OCI-LY7 (cell line): ENCODE measurements at regions not wholly inside any gene's neighbourhood (a gene's known extent, or its start where the extent isn't known, plus 50 kb on each side); places are given as distances from the start of the nearest gene placed in this dataset.

Experiments used
- BruUV-seq: library from RNA; stranded (reverse); fragments of 400-500 nt; replicated peaks from 2 replicates; lab custom pipeline; 2021; lab: Mats Ljungman, UMichigan
- CTCF ChIA-PET: fragments of 300-600 bp; sonication (Branson Sonifier 250); formaldehyde crosslinking; loops from one replicate; lab custom pipeline; 2022; ENCODE audit warnings: antibody characterized with exemption; ENCODE audit not compliant: unreplicated experiment; lab: Charles Lee
- POLR2A ChIA-PET: fragments of 300-600 bp; sonication (Branson Sonifier 250); formaldehyde crosslinking; loops from one replicate; lab custom pipeline; 2022; ENCODE audit warnings: antibody characterized with exemption; lab: Charles Lee
- DNase-seq: peaks from one replicate; pipeline ENCODE4 v3.0.0-alpha.2; 2015; ENCODE audit warnings: low spot score
- H2AFZ ChIP-seq: fragments of 200-600 bp; sonication (generic), shearing (Covaris generic); 2 replicates; pipeline ENCODE4 v1.6.1; 2014; ENCODE audit warnings: mild to moderate bottlenecking, antibody characterized with exemption, low read length, moderate library complexity
- H3K27ac ChIP-seq: fragments of 200-600 bp; sonication (generic); 2 replicates; pipeline ENCODE4 v1.5.1; 2014; ENCODE audit warnings: mixed run types, low read depth, mild to moderate bottlenecking, moderate library complexity, low read length, inconsistent platforms; ENCODE audit not compliant: poor library complexity, severe bottlenecking
- H3K36me3 ChIP-seq: fragments of 200-600 bp; sonication (generic); 2 replicates; pipeline ENCODE4 v1.6.1; 2014; ENCODE audit warnings: mild to moderate bottlenecking, antibody characterized with exemption, low read length, moderate library complexity, mixed read lengths; ENCODE audit not compliant: insufficient read depth
- H3K4me1 ChIP-seq: fragments of 200-600 bp; sonication (generic); 2 replicates; pipeline ENCODE4 v1.5.1; 2014; ENCODE audit warnings: mild to moderate bottlenecking, low read length; ENCODE audit not compliant: insufficient read depth, poor library complexity, severe bottlenecking
- H3K4me2 ChIP-seq: fragments of 200-600 bp; sonication (generic); 2 replicates; pipeline ENCODE4 v1.6.1; 2014; ENCODE audit warnings: mild to moderate bottlenecking, low read length
- H3K4me3 ChIP-seq: fragments of 200-600 bp; sonication (generic); 2 replicates; pipeline ENCODE4 v1.5.1; 2014; ENCODE audit warnings: mild to moderate bottlenecking, low read depth, low read length; ENCODE audit not compliant: poor library complexity, severe bottlenecking
- H3K79me2 ChIP-seq: fragments of 200-600 bp; sonication (generic); 2 replicates; pipeline ENCODE4 v1.6.1; 2016; ENCODE audit warnings: low read depth, mild to moderate bottlenecking, low read length, moderate library complexity, mixed read lengths; ENCODE audit not compliant: insufficient read depth
- H3K9me2 ChIP-seq: fragments of 200-600 bp; sonication (generic); 2 replicates; pipeline ENCODE4 v1.6.1; 2016; ENCODE audit warnings: mild to moderate bottlenecking, low read length, mixed read lengths; ENCODE audit not compliant: insufficient read depth
- H3K9me3 ChIP-seq: fragments of 200-600 bp; sonication (generic); 2 replicates; pipeline ENCODE4 v1.6.1; 2014; ENCODE audit warnings: mild to moderate bottlenecking, mixed run types, low read length, mixed read lengths
- H4K20me1 ChIP-seq: fragments of 200-600 bp; sonication (generic); 2 replicates; pipeline ENCODE4 v1.6.1; 2014; ENCODE audit warnings: mild to moderate bottlenecking, antibody characterized with exemption, low read length, moderate library complexity, mixed read lengths; ENCODE audit not compliant: insufficient read depth
- CTCF ChIP-seq: fragments of 200-600 bp; sonication (generic); conservative IDR thresholded peaks from 2 replicates; pipeline ENCODE4 v1.5.1; 2014; ENCODE audit warnings: mild to moderate bottlenecking, antibody characterized with exemption, low read length, moderate library complexity, mixed read lengths
- EZH2phosphoT487 ChIP-seq: fragments of 200-600 bp; sonication (generic); IDR thresholded peaks from 2 replicates; pipeline ENCODE4 v1.6.1; 2018; ENCODE audit warnings: low read depth, borderline replicate concordance, mild to moderate bottlenecking, mixed run types, antibody characterized with exemption, low read length, moderate library complexity, mixed read lengths
- intact Hi-C: fragments of 100-400 bp; cut with micrococcal nuclease; formaldehyde crosslinking; loops from one replicate; pipeline ENCODE4 v1.10.0; 2022; ENCODE audit not compliant: unreplicated experiment

GRCh38 chr1:47708658-47709018, 270.8 kb downstream of the FOXD2 start:
- no peak overlapping the region for H2AFZ ChIP-seq
- TF ChIP-seq CTCF (no peak), EZH2phosphoT487 (no peak)
- H3K4me2 ChIP-seq = no peak overlapping the region
- H3K27ac ChIP-seq = no peak overlapping the region
- no peaks in the 10 kb centered on the region for H3K9me2 ChIP-seq
- BruUV-seq = no TSS peak
- H3K79me2 ChIP-seq = no peaks in the 10 kb centered on the region
- ChIA-PET CTCF (no interaction called here), POLR2A (no interaction called here)
- intact Hi-C loops = no loop called here
- H3K36me3 ChIP-seq = no peaks in the 10 kb centered on the region
- no peaks in the 10 kb centered on the region for H4K20me1 ChIP-seq
- H3K9me3 ChIP-seq = no peaks in the 10 kb centered on the region
- no peak overlapping the region for H3K4me3 ChIP-seq
- DNase-seq = no peak
- no peaks in the 10 kb centered on the region for H3K4me1 ChIP-seq

DNA sequence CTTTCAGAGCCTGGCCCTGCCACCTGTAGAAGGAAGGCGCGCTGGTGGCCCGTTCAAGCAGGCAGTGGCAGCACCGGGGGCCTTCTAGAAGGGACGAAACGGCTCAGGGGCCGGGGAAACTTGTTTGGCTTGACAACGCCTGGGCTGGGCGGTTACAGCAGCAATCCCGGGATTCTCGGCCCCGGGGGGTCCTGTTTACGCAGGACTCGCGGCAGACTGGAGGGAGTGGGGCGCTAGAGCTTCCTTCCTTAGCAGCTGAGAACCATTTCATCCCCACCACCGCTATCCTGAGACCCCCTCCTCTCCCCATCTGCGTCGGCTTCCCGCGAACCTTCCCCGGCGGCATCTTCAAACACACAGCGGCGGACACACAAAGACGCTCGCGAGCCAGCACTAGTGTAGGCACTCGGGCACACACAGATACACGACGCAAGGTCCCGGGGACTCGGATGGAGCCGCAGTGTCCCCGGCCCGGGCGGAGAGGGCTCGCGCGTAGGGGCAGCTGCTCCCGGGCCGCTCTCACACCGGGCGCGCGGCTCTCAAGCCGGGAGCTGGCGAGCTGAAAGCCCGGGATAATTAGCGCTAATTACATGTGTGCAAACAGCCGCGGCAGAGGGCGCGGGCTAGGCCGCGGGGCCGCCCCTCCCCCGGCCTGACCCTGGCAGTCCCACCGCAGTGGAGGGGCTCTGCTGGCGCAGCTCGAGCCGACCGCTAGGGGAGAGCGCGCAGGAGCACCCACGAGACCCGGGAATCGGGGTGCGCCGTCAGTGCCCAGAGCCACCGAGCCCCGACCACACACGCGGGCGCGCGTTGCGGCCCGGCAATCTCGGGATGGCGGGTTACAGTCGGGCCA, 271.4 kb downstream of the FOXD2 start:
- H3K9me3 ChIP-seq = no peaks in the 10 kb centered on the region
- H3K79me2 ChIP-seq = no peaks in the 10 kb centered on the region
- no peaks in the 10 kb centered on the region for H3K36me3 ChIP-seq
- no peak for DNase-seq
- no peaks in the 10 kb centered on the region for H3K4me1 ChIP-seq
- CTCF ChIA-PET = no interaction called here
- POLR2A ChIA-PET = no interaction called here
- intact Hi-C loops = no loop called here
- H2AFZ ChIP-seq = no peak overlapping the region
- H3K4me3 ChIP-seq = no peak overlapping the region
- TF ChIP-seq EZH2phosphoT487 = no peak
- no peak for TF ChIP-seq CTCF
- no peaks in the 10 kb centered on the region for H4K20me1 ChIP-seq
- no TSS peak for BruUV-seq
- H3K4me2 ChIP-seq = no peak overlapping the region
- no peaks in the 10 kb centered on the region for H3K9me2 ChIP-seq
- no peak overlapping the region for H3K27ac ChIP-seq

DNA sequence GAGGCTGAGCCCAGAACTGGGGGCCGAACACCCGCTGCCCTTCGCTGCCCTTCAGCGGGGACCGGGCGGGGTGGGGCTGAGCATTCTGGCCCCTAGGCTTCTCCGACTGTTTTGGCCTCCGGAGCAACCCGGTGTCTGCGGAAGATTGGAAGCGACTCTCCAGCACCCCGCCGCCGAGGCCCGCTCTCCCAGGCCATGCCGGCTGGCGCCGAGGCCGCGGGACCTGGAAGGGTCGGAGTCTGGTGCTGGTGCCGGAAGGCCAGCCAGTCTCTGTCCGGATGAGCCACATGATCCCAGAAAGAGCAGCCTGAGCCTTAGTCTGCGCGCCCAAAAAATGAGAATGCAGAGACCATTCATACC, 272.0 kb downstream of the FOXD2 start:
- Histone ChIP-seq H4K20me1 (no peaks in the 10 kb centered on the region), H3K4me3 (no peak overlapping the region), H2AFZ (no peak overlapping the region), H3K79me2 (no peaks in the 10 kb centered on the region), H3K9me2 (no peaks in the 10 kb centered on the region), H3K4me2 (no peak overlapping the region), H3K36me3 (no peaks in the 10 kb centered on the region), H3K9me3 (no peaks in the 10 kb centered on the region), H3K4me1 (no peaks in the 10 kb centered on the region), H3K27ac (no peak overlapping the region)
- ChIA-PET POLR2A (no interaction called here), CTCF (no interaction called here)
- BruUV-seq = no TSS peak
- no peak for DNase-seq
- intact Hi-C loops = loop anchor here (2.0 to 10.0 kb wide), 3 partner anchors 273 to 515 kb away; partner anchors contain the start of gene PDZK1IP1
- no peak for TF ChIP-seq CTCF
